ENCODE measurements at regions not wholly inside any gene's neighbourhood (a gene's known extent, or its start where the extent isn't known, plus 50 kb on each side); places are given as distances from the start of the nearest gene placed in this dataset.

DNA sequence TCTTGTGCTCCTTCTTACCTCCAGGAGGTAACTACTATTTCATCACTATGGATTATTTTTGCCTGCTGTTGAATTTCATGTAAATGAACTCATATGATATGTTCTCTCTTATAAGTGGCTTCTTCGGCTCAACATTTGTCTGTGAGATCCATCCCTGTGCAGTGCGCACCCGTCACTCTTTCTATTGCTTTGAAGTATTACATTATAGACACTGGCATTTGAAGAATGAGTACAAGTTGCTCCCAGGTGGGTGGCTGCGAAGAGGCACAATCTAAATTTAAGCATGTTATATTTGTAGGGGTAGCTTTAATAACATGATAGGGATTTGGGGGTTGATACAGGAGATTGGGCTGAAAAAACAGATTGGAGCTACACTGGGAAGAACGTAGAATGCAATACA is 809.7 kb downstream of the CCSER2 start:
- TF ChIP-seq, protein P1, sequence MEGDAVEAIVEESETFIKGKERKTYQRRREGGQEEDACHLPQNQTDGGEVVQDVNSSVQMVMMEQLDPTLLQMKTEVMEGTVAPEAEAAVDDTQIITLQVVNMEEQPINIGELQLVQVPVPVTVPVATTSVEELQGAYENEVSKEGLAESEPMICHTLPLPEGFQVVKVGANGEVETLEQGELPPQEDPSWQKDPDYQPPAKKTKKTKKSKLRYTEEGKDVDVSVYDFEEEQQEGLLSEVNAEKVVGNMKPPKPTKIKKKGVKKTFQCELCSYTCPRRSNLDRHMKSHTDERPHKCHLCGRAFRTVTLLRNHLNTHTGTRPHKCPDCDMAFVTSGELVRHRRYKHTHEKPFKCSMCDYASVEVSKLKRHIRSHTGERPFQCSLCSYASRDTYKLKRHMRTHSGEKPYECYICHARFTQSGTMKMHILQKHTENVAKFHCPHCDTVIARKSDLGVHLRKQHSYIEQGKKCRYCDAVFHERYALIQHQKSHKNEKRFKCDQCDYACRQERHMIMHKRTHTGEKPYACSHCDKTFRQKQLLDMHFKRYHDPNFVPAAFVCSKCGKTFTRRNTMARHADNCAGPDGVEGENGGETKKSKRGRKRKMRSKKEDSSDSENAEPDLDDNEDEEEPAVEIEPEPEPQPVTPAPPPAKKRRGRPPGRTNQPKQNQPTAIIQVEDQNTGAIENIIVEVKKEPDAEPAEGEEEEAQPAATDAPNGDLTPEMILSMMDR (IDR thresholded peaks at IDR 0.05), result no peak
- TF ChIP-seq POLR2A (IDR thresholded peaks at IDR 0.05), result no peak
